ENCODE measurements at regions not wholly inside any gene's neighbourhood (a gene's known extent, or its start where the extent isn't known, plus 50 kb on each side); places are given as distances from the start of the nearest gene placed in this dataset.
"Not testable (repeated sequence)": the region's sequence is repeated elsewhere in the genome, so short reads cannot be mapped to it uniquely, and the experiment has no call there.

DNA sequence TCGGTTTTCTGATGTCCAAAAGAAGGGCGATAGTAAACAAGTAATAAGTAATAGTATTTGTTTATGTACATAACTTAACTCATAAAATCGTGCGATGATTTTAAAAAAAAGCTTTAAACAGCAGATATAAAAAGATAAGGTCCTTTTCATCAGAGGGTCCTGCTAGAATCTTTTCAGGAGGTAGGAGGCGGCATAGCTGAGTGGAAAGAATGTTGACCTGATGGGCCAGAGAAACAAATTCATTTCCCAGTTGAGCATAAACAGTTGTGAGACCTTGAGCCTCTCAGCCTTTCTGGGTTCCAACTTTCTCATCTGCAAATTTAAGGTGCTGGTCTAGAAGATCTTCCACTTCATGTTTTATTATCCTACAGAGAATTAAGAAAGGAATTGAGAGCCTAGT is 173.5 kb downstream of the LACC1 start:
- no peak overlapping the region for H3K9ac ChIP-seq (ENCODE audit: insufficient read length, low read depth)

DNA sequence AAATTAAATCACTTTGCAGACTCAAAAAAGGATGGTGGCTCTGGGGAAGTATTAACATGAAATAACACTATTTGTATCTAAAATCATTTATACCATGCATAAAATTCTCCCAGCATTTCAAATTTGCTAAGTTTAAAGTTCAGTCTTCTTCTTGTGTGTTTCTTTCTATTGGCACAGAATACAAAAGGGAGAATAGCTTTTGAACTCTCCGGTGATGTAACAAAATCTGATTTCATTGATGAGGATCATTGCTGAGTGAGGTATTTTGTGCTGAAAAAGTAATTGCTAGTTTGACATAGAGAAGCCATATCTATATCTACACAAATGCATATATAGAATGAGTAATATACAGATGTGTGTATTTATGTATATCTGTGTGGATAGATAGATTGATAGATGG is 174.8 kb downstream of the LACC1 start:
- H3K36me3 ChIP-seq (ENCODE audit: insufficient read depth, insufficient read length, low read length) = no peaks in the 10 kb centered on the region
- no peak for DNase-seq (ENCODE audit: low read depth, low spot score)
- H3K4me3 ChIP-seq (ENCODE audit: insufficient read length, low read depth) = no peak overlapping the region
- H3K9me3 ChIP-seq (ENCODE audit: insufficient read depth, low read length) = no peaks in the 10 kb centered on the region
- TF ChIP-seq SUZ12 (IDR thresholded peaks at IDR 0.05; ENCODE audit: extremely low read depth, insufficient read depth, insufficient read length) = no peak
- TF ChIP-seq ZNF274 (IDR thresholded peaks at IDR 0.05; ENCODE audit: low read depth, low read length) = no peak
- TF ChIP-seq YY1 (IDR thresholded peaks at IDR 0.05; ENCODE audit: insufficient read depth, insufficient read length) = no peak
- no peak overlapping the region for H3K9ac ChIP-seq (ENCODE audit: insufficient read length, low read depth)
- no peaks in the 10 kb centered on the region for H3K27me3 ChIP-seq (ENCODE audit: insufficient read depth, insufficient read length)
- H3K4me1 ChIP-seq (ENCODE audit: insufficient read depth, insufficient read length) = peaks cover 4% of the 10 kb centered on the region

More for the DNA sequence above, 173.5 kb downstream of the LACC1 start:
- Histone ChIP-seq H3K4me3 (ENCODE audit: insufficient read length, low read depth) (no peak overlapping the region), H3K27me3 (ENCODE audit: insufficient read depth, insufficient read length) (no peaks in the 10 kb centered on the region), H3K4me1 (ENCODE audit: insufficient read depth, insufficient read length) (peaks cover 4% of the 10 kb centered on the region), H3K9me3 (ENCODE audit: insufficient read depth, low read length) (no peaks in the 10 kb centered on the region), H3K36me3 (ENCODE audit: insufficient read depth, insufficient read length, low read length) (no peaks in the 10 kb centered on the region)
- no peak for DNase-seq (ENCODE audit: low read depth, low spot score)
- TF ChIP-seq YY1 (IDR thresholded peaks at IDR 0.05; ENCODE audit: insufficient read depth, insufficient read length) (no peak), ZNF274 (IDR thresholded peaks at IDR 0.05; ENCODE audit: low read depth, low read length) (no peak), SUZ12 (IDR thresholded peaks at IDR 0.05; ENCODE audit: extremely low read depth, insufficient read depth, insufficient read length) (no peak)

DNA sequence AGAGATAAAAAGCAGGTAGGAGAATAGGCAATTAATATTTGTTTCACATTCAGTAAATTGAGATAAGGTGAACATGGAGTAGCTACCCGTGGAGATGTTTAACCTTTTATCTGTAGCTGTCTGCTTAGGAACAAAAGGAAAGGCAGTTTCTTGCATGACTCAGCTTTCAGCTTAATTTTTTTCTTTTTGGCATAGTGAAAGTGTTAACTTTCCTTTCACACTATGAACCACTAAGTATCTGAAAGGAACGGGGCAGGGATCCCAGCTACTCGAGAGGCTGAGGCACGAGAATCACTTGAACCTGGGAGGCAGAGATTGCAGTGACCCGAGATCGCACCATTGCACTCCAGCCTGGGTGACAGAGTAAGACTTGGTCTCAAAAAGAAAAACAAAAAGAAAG is 176.0 kb downstream of the LACC1 start:
- not testable (repeated sequence) for H3K9ac ChIP-seq (ENCODE audit: insufficient read length, low read depth); H3K4me3 ChIP-seq (ENCODE audit: insufficient read length, low read depth); H3K4me1 ChIP-seq (ENCODE audit: insufficient read depth, insufficient read length); H3K9me3 ChIP-seq (ENCODE audit: insufficient read depth, low read length); DNase-seq (ENCODE audit: low read depth, low spot score); H3K36me3 ChIP-seq (ENCODE audit: insufficient read depth, insufficient read length, low read length); H3K27me3 ChIP-seq (ENCODE audit: insufficient read depth, insufficient read length)

DNA sequence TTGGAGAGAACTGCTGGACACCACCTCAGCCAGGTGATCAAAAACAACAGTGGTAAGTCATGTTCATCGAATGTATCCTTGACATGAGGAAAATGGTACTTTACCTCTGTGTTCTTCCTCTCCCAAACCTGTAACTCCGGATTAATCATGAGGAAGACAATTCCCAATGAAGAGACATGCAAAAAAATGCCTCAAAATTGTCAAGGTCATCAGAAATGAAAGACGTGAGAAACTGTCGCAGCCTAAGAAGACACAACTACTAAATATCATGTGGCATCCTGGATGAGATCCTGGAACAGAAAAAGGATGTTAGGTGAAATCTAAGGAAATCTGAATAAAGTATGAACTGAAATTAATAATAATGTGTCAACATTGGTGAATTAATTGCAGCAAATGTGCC is 178.4 kb downstream of the LACC1 start:
- no peak for TF ChIP-seq YY1 (IDR thresholded peaks at IDR 0.05; ENCODE audit: insufficient read depth, insufficient read length)
- no peak for TF ChIP-seq ZNF274 (IDR thresholded peaks at IDR 0.05; ENCODE audit: low read depth, low read length)
- TF ChIP-seq SUZ12 (IDR thresholded peaks at IDR 0.05; ENCODE audit: extremely low read depth, insufficient read depth, insufficient read length) = no peak
- H3K4me1 ChIP-seq (ENCODE audit: insufficient read depth, insufficient read length) = no peaks in the 10 kb centered on the region
- H3K27me3 ChIP-seq (ENCODE audit: insufficient read depth, insufficient read length) = no peaks in the 10 kb centered on the region
- H3K4me3 ChIP-seq (ENCODE audit: insufficient read length, low read depth) = no peak overlapping the region
- H3K9ac ChIP-seq (ENCODE audit: insufficient read length, low read depth) = no peak overlapping the region
- H3K9me3 ChIP-seq (ENCODE audit: insufficient read depth, low read length) = no peaks in the 10 kb centered on the region
- no peaks in the 10 kb centered on the region for H3K36me3 ChIP-seq (ENCODE audit: insufficient read depth, insufficient read length, low read length)
- no peak for DNase-seq (ENCODE audit: low read depth, low spot score)

DNA sequence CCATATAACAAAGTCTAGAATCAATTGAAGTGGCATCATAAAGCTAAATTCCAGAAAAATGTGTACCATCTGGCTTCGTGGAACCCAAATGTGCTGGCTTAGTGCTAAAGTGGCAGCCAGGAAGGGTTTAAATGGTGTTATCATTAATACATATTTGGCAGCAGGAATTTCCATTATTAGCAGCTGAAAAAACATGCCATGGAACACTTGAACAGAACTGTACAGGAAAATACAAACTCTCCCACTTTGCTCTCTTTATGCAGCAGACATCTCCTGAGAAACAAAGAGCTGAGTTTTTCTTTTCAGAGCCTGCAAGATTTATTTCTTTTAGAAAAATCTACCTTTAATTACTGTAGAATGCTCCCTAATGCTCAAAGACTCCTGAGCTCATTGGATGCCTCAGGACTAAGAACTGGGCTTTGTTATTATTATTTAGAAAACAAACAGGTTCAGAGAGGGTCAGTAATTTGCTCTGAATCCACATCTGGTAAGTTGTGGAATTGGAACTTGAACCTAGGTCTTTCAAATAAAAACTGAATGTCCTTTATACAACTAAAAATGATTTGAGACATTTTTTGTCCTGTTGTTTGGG is 179.0 kb downstream of the LACC1 start:
- Histone ChIP-seq H3K9ac (ENCODE audit: insufficient read length, low read depth) (no peak overlapping the region), H3K27me3 (ENCODE audit: insufficient read depth, insufficient read length) (no peaks in the 10 kb centered on the region), H3K4me1 (ENCODE audit: insufficient read depth, insufficient read length) (no peaks in the 10 kb centered on the region), H3K4me3 (ENCODE audit: insufficient read length, low read depth) (no peak overlapping the region), H3K9me3 (ENCODE audit: insufficient read depth, low read length) (no peaks in the 10 kb centered on the region), H3K36me3 (ENCODE audit: insufficient read depth, insufficient read length, low read length) (no peaks in the 10 kb centered on the region)
- no peak for DNase-seq (ENCODE audit: low read depth, low spot score)
- TF ChIP-seq SUZ12 (IDR thresholded peaks at IDR 0.05; ENCODE audit: extremely low read depth, insufficient read depth, insufficient read length) (no peak), YY1 (IDR thresholded peaks at IDR 0.05; ENCODE audit: insufficient read depth, insufficient read length) (no peak), ZNF274 (IDR thresholded peaks at IDR 0.05; ENCODE audit: low read depth, low read length) (no peak)

DNA sequence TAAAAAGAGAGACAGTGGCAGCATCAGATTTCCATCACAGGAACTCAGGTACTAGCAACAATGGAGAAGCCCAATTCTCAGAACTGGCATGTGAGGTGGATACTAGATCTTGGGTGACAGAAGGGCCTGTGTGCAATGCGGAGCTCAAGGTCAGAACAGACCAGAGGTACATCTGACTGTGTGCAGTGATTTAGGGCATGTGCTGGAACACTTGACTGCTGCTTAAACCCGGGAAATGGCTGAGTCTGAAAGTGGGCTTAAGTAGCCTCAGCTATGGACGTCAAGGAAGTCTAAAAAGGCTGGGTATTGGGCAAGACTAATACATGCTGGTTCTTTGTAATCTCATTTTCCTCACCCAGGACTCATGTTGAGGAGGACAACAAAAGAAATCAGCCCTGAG is 182.2 kb downstream of the LACC1 start:
- H3K4me3 ChIP-seq (ENCODE audit: insufficient read length, low read depth) = no peak overlapping the region
- H3K9ac ChIP-seq (ENCODE audit: insufficient read length, low read depth) = no peak overlapping the region
- TF ChIP-seq YY1 (IDR thresholded peaks at IDR 0.05; ENCODE audit: insufficient read depth, insufficient read length) (no peak), ZNF274 (IDR thresholded peaks at IDR 0.05; ENCODE audit: low read depth, low read length) (no peak), SUZ12 (IDR thresholded peaks at IDR 0.05; ENCODE audit: extremely low read depth, insufficient read depth, insufficient read length) (no peak)
- no peak for DNase-seq (ENCODE audit: low read depth, low spot score)
- H3K36me3 ChIP-seq (ENCODE audit: insufficient read depth, insufficient read length, low read length) = no peaks in the 10 kb centered on the region
- H3K27me3 ChIP-seq (ENCODE audit: insufficient read depth, insufficient read length) = no peaks in the 10 kb centered on the region
- no peaks in the 10 kb centered on the region for H3K9me3 ChIP-seq (ENCODE audit: insufficient read depth, low read length)
- no peaks in the 10 kb centered on the region for H3K4me1 ChIP-seq (ENCODE audit: insufficient read depth, insufficient read length)

DNA sequence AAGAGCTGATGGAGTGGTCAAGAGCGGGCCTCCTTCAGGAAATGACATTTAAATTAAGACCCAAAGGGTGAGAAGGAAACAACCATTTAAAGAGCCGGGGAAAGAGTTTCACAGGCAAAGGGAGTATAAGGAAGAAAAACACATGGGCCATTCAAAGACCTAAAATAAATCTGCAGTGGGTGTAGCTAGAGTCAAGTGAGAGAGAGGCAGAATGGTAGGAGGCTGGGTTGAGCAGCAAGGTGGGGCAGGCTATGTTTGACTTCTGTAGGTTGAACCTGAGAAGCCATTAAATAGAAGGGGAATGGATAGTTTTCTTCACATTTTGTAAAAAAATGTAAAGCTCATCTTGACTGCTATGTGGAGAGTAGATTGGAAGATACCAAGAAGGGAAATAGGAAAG is 183.8 kb downstream of the LACC1 start:
- Histone ChIP-seq H3K9ac (ENCODE audit: insufficient read length, low read depth) (no peak overlapping the region), H3K4me3 (ENCODE audit: insufficient read length, low read depth) (no peak overlapping the region), H3K27me3 (ENCODE audit: insufficient read depth, insufficient read length) (no peaks in the 10 kb centered on the region), H3K9me3 (ENCODE audit: insufficient read depth, low read length) (peaks cover 5% of the 10 kb centered on the region; the same call in 1 of the 2 replicates), H3K4me1 (ENCODE audit: insufficient read depth, insufficient read length) (no peaks in the 10 kb centered on the region), H3K36me3 (ENCODE audit: insufficient read depth, insufficient read length, low read length) (no peaks in the 10 kb centered on the region)
- DNase-seq (ENCODE audit: low read depth, low spot score) = no peak
- TF ChIP-seq YY1 (IDR thresholded peaks at IDR 0.05; ENCODE audit: insufficient read depth, insufficient read length) (no peak), SUZ12 (IDR thresholded peaks at IDR 0.05; ENCODE audit: extremely low read depth, insufficient read depth, insufficient read length) (no peak), ZNF274 (IDR thresholded peaks at IDR 0.05; ENCODE audit: low read depth, low read length) (no peak)

DNA sequence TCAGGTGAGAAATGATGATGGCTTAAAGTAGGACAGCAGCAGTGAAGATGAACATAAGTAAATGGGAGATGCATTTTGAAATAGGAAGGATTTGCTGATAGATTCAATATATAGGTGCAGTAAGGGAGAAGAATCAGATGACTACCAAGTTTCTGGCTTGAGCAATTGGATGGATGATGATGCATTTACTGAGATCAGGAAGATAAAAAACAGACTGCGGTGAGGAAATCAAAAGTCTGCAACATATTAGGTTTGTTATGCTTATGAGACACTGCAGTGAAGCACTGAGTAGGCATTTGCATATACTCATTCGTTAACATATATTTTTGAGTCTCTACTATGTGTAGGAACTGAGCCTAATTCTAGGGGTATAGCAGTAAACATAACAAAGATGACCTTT is 184.2 kb downstream of the LACC1 start:
- DNase-seq (ENCODE audit: low read depth, low spot score) = no peak
- H3K27me3 ChIP-seq (ENCODE audit: insufficient read depth, insufficient read length) = no peaks in the 10 kb centered on the region
- H3K9ac ChIP-seq (ENCODE audit: insufficient read length, low read depth) = no peak overlapping the region
- no peak overlapping the region for H3K4me3 ChIP-seq (ENCODE audit: insufficient read length, low read depth)
- no peak for TF ChIP-seq ZNF274 (IDR thresholded peaks at IDR 0.05; ENCODE audit: low read depth, low read length)
- no peak for TF ChIP-seq YY1 (IDR thresholded peaks at IDR 0.05; ENCODE audit: insufficient read depth, insufficient read length)
- no peak for TF ChIP-seq SUZ12 (IDR thresholded peaks at IDR 0.05; ENCODE audit: extremely low read depth, insufficient read depth, insufficient read length)
- H3K36me3 ChIP-seq (ENCODE audit: insufficient read depth, insufficient read length, low read length) = no peaks in the 10 kb centered on the region
- H3K9me3 ChIP-seq (ENCODE audit: insufficient read depth, low read length) = peaks cover 8% of the 10 kb centered on the region; the same call in 1 of the 2 replicates
- H3K4me1 ChIP-seq (ENCODE audit: insufficient read depth, insufficient read length) = no peaks in the 10 kb centered on the region
